Cardiac septum (tissue), 1 donor: ENCODE measurements at regions not wholly inside any gene's neighbourhood (a gene's known extent, or its start where the extent isn't known, plus 50 kb on each side); places are given as distances from the start of the nearest gene placed in this dataset.

ENCODE experiments used
- DNase-seq: peaks from one replicate; pipeline ENCODE4 v3.0.0-alpha.2; 2020; ENCODE audit warnings: low spot score
- intact Hi-C: fragments of 100-400 bp; cut with DNase I; formaldehyde crosslinking; loops from one replicate; pipeline ENCODE4 v1.14.0; 2022
- donor health status: DM: no; HTN: no; CAD: no.

- intact Hi-C loops = no loop called here
- DNase-seq = peak; percentile 82
Observed at GRCh38 chr5:56608217-56608925, 207.0 kb upstream of the MAP3K1 start.

- intact Hi-C loops = no loop called here
- no peak for DNase-seq
Observed at GRCh38 chr5:56607551-56607950, 207.8 kb upstream of the MAP3K1 start.

DNA sequence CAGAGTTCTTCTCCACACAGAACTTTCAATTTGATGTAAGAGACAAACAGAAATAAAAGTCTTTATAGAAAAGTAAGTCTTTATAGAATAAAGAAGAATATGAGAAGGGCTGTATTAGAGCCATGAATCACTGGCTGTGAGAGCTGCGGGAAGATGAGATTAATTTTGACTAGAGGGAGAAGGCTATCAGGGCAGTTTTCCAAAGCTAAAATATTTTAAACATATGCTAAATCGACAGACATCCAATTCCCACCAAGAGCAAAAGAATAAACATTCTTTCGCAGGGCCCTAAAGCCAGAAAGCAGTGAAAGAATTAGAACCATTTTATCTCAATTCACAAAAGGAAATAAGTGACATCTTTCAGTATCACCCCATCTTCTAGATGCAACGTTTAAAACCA is 208.3 kb upstream of the MAP3K1 start:
- DNase-seq = no peak
- intact Hi-C loops = no loop called here

DNA sequence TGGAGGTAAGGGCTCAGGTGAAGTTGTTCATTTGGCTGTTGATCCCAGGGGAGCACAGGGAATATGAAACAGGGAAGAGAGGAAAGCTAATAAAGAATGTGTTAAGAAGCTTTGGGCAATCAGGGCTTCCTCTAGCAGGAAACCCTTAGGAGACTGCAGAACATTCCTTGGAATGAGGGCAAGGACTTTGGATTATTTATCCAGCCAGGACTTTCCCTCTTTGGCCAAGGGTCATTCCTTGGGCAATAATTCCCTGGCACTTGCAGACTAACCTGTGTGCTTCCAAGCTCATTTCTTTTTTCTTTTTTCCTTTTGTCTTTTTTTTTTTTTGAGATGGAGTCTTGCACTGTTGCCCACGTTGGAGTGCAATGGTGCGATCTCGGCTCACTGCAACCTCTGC is 209.2 kb upstream of the MAP3K1 start:
- intact Hi-C loops = no loop called here
- no peak for DNase-seq

DNA sequence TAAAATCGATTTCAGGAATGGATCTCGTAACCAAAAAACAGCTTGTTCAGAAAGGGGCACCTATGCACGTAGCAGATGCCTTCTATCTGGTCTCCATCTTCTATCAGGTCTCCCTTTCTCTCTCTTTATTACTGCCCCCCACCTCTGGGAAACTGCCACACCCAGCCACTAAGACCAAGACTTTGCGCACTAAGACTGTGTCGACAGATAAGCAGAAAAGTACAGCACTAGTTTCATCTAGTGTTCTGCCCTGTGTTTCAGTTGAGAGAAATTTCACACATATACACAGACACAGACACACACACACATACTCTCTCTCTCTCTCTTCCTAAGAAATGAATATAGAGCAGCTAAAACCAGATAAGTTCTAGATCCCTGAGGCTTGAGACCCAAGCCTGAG is 210.1 kb upstream of the MAP3K1 start:
- no peak for DNase-seq
- intact Hi-C loops = no loop called here

DNA sequence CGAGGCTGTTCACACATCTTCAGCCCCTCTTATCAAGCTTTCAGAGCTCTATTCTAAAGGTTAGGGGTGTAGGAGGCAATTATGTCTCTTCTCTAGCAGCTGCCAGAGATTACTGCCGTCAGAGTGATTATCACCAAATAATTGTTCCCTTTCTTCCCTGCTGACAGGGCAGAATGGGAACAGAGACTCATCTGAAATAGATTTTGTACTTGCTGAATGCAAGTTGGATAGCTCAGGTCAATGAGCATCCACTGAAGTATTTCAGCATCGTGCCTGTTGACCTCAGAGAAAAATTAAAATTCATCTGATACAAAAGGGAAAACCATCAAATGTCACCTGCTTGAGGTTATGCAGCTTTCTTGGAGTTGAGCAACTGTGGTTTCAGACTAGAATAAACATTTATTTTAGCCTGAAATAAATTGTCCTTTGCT is 213.7 kb upstream of the MAP3K1 start:
- DNase-seq = no peak
- intact Hi-C loops = no loop called here

DNA sequence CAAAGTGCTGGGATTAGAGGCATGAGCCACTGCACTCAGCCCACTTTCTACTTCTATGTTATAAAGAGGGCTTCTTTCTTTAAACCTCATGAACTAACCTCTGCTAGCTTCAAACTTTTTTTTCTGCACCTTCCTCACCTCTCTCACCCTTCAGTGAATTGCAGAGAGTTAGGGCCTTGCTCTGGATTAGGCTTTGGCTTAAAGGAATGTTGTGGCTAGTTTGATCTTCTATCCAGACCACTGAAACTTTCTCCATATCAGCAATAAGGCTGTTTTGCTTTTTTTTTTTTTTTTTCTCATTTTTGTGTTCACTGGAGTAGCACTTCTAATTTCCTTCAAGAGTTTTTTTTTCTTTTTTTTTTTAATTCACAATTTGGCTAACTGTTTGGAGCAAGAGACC is 216.4 kb upstream of the MAP3K1 start:
- intact Hi-C loops = no loop called here
- DNase-seq = no peak

DNA sequence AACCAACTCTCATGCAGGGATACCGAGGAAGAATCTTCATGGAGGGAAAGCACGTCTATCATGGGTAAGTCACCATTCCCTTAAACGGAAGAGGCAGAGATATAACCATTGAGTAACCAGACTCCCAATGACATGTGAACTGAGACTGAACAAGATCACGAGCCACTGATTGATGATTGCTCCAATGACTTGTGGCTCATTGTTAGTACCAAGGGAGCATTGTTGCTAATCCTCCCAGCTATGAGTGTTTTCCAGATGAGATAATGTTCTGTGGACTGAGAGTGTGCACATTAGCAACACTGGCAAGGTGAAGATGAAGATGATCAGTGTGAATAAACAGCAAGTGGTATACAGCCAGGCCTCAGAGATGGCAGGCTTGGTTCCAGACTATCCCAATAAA is 219.2 kb upstream of the MAP3K1 start:
- no peak for DNase-seq

DNA sequence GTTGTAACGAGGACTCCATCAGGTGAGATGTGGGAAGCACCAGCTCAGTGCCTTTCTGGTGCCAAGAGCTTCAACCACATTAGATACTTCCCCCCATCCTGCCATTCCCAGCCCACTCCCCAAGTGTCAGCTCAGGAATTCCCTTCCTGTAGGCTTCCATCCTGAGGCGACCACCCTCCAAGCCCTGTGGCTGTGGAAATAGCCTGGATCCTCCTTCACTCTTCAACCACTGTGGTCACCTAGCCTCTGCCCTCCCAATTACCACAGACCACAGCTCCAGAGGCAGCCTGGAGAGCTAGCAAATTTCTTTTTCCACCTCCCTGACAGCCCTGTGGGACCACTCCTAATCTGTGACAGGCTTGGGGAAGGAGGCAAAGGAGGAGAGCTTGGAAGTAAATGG is 219.8 kb upstream of the MAP3K1 start:
- intact Hi-C loops = no loop called here
- DNase-seq = no peak

More for the DNA sequence above, 219.2 kb upstream of the MAP3K1 start:
- intact Hi-C loops = no loop called here

DNA sequence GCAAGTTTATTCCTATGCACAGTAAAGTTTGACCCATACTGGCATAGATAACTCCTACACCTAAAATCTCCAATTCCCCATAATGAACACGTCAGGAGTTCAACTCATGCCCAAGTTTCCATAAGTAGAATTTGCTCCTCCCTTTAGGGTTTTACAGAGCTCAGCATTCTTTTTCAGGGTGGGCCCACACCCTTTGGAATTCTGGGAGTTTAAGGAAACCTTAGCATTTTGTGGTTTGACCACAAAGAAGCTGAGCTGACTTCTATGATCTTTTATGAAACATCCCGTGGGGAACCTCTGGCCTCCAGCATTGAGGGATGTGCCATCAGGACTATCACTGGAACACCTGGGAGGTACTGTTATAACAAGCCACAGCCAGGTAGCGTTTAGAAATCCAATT is 220.6 kb upstream of the MAP3K1 start:
- intact Hi-C loops = no loop called here
- DNase-seq = no peak

DNA sequence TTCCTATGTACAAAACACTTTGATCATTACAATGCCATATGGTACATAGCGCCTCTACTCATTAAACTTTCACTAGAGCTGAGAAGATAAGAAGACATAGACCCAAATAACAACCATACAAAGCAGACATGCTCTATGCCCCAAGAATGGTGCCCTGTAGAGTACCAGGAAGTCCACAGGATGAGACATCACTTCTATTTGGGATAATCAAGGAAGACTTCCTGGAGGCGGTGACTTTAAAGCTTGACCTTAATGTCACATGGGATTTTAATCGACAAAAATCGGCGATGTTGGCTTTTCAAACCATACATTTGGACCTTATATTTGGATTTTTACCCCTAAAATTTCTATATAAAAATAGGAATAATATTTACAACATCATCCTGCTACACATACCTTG is 224.3 kb upstream of the MAP3K1 start:
- intact Hi-C loops = no loop called here
- no peak for DNase-seq

GRCh38 chr5:56589481-56589860 is 225.9 kb upstream of the MAP3K1 start:
- no peak for DNase-seq
- intact Hi-C loops = loop anchor here (5.0 to 10.0 kb wide), 4 partner anchors 107 to 315 kb away; partner anchors contain the start of gene MAP3K1

DNA sequence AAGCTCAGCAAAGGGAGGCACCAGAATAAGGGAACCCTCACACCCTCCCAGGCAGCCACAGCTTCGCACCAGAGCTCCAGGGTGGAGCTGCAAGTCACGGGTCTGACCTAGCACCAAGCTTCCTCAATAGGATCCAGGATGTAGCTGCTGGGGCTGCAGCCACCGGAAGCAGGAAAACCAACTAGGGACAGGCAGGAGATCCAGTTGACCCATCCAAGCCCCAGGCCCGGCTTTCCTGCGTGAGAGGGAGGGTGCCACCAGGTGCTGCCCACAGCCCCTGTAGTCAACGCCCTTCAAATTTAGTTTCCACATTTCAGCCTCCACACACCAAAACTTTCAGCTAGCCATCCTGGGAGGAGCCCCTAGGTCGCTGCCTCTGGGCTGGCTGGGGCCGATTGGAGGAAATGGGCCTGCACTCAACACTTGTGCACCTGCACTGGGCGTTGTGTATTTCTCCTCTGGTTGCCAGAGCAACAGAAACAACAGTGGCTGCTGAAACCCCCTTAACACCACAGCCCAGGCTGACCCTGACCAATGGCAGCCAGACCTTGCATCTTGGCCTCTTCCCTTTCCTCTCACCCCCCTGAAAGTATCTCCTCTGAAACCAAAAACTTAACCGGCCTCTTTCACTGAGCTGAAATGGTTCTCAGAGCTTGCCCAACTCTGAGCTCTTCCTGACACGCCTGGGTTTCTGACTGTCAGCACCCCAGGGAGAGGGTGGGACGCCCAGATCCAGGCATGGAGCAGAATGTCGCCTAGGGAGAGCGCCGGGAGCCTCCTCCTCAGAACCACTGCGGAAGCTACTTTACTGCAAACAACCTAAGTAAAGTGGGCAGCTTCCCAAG is 226.5 kb upstream of the MAP3K1 start:
- peak; percentile 81 for DNase-seq
- intact Hi-C loops = loop anchor here (5.0 to 10.0 kb wide), 4 partner anchors 107 to 314 kb away; partner anchors contain the start of gene MAP3K1

GRCh38 chr5:56588131-56588487 is 227.2 kb upstream of the MAP3K1 start:
- intact Hi-C loops = loop anchor here (5.0 to 10.0 kb wide), 4 partner anchors 106 to 313 kb away; partner anchors contain the start of gene MAP3K1
- no peak for DNase-seq

DNA sequence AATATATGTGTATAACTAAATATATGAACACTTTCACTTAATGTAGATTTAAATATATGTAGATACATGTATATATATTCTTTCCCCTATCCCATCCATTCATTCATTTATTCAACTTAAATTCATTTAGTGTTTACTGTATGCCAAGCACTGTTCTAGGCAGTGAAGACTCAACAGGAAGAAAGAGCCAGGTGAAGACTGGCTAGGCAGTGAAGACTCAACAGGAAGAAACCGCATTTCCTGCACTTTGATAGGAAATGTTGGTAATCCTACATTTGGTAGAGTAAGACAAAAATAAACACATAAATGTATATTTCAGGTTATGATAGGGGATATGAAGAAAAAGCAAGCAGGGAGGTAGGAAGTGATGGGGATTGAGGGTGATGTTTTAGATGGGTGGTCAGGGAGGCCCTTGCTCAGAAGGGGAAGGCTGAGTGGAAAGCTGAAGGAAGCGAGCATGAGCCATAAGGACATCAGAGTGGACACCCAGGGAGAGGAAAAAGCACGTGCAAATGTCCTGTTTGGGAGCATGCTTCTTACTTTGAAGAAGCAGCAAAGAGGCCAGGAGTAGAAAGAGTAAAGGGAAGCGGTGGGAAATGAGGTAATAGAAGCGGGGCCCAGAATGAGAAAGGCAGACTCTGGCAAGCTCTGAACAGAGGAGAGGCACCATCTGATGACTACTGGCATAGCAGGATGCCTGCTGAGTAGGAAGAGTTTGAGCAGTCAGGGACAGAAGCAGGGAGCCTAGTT is 227.8 kb upstream of the MAP3K1 start:
- intact Hi-C loops = loop anchor here (5.0 to 10.0 kb wide), 4 partner anchors 105 to 313 kb away; partner anchors contain the start of gene MAP3K1
- DNase-seq = no peak

DNA sequence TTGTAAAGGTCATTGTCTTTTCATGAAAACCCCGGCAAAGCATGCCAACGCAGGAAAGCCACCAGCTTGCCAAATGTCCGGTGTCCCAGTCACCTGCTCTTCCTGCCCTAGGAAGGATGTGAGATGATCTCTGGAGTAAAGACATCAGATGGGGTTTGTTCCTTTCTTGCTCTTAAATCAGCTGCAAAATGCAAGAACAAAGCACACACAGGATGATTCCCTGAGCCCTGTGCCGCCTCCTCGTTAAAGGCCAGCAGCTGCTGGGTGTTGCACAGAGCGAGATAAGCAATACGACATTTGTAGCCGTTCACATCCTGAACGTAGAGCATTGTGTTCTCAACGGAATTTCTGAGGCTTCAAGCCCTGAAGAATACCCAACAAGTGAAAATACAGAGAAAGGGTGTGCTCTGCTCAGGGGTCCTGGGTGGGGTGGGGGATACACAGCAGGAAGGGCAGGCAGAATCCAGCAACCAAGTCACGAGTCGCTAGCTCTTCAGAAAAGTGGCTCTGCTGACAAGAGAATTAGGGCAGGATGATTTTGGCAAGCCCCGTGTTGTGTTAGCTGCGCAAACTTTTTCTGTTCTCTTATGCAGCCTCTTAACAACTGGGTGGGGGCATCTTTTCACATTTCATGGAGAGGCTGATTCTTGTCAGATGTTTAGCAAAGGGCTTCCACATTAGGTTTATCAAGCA is 229.2 kb upstream of the MAP3K1 start:
- intact Hi-C loops = loop anchor here (5.0 to 10.0 kb wide), 4 partner anchors 104 to 311 kb away; partner anchors contain the start of gene MAP3K1
- no peak for DNase-seq

- intact Hi-C loops = loop anchor here (5.0 to 10.0 kb wide), 4 partner anchors 103 to 311 kb away; partner anchors contain the start of gene MAP3K1
- no peak for DNase-seq
Observed at GRCh38 chr5:56585461-56585860, 229.9 kb upstream of the MAP3K1 start.

DNA sequence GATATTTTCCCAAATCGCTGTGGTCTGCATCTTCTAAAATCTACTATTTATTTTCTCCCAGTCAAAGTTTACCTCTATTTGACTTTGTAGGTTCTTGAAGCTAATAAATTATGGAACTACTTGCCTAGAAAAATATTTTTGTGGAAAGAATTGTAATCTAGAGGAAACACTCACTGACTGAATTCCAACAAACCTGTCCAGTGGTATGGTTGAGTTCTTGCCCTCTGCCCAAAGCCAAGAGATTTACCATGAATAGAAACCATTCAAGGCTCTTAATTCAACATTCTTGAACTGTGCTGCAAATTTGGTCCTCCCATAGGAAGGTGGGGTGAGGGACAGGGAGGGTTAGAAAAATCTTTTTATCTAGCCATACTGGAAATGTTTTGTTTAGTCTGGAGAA is 233.9 kb upstream of the MAP3K1 start:
- intact Hi-C loops = loop anchor here (10.0 kb wide), 1 partner anchor 307 kb away; no protein-coding TSS in a partner anchor
- DNase-seq = no peak

DNA sequence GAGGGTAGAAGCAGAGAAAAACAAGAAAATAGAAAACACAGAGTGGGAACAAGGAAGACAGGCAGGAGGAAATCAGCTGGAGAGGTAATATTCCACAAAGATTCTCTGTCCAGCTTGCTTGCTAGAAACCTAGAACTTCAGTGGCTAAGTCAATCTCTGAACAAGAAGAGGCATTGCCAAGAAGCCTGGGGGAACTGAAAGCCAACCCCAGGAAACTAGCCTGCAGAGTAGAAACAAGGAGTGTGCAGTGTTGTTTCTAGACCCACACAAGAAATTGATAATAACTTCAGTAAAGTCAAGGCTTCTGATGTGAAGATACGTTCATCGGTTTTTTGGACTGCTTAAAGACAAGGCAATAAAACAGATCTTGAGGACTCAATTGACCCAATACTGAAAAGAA is 234.5 kb upstream of the MAP3K1 start:
- DNase-seq = no peak

More for the DNA sequence above, 234.5 kb upstream of the MAP3K1 start:
- intact Hi-C loops = loop anchor here (10.0 kb wide), 1 partner anchor 306 kb away; no protein-coding TSS in a partner anchor
